ENCODE measurements at regions not wholly inside any gene's neighbourhood (a gene's known extent, or its start where the extent isn't known, plus 50 kb on each side); places are given as distances from the start of the nearest gene placed in this dataset.

DNA sequence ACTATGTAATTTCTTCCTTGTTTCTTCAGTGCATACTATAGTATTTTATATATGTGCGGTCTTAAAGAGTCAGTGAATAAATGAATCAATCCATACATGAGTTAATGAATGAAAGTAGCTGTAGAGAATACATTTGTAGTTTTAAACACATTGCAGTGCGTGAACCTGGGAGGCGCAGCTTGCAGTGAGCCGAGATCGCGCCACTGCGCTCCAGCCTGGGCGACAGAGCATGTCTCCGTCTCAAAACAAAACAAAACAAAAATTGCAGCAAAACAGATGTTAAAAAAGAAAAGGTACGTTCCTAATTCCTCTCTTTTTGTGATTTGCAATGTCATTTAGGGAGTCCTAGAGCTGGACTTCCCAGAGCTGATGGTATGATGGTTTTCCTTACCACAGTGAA, 1144.8 kb upstream of the FANCL start:
- Histone ChIP-seq H3K4me3 (replicated peaks; ENCODE audit: insufficient read depth, low read length) (no peak overlapping the region), H3K27ac (replicated peaks) (no peak overlapping the region), H3K27me3 (ENCODE audit: insufficient read depth, poor library complexity, severe bottlenecking) (no peaks in the 10 kb centered on the region)
- DNase-seq (ENCODE audit: low read depth in 1 of 2, low spot score in 1 of 2) = no peak
- no peak for TF ChIP-seq CTCF (IDR thresholded peaks at IDR 0.05; ENCODE audit: insufficient read depth, low read length)
- TF ChIP-seq, protein P1, sequence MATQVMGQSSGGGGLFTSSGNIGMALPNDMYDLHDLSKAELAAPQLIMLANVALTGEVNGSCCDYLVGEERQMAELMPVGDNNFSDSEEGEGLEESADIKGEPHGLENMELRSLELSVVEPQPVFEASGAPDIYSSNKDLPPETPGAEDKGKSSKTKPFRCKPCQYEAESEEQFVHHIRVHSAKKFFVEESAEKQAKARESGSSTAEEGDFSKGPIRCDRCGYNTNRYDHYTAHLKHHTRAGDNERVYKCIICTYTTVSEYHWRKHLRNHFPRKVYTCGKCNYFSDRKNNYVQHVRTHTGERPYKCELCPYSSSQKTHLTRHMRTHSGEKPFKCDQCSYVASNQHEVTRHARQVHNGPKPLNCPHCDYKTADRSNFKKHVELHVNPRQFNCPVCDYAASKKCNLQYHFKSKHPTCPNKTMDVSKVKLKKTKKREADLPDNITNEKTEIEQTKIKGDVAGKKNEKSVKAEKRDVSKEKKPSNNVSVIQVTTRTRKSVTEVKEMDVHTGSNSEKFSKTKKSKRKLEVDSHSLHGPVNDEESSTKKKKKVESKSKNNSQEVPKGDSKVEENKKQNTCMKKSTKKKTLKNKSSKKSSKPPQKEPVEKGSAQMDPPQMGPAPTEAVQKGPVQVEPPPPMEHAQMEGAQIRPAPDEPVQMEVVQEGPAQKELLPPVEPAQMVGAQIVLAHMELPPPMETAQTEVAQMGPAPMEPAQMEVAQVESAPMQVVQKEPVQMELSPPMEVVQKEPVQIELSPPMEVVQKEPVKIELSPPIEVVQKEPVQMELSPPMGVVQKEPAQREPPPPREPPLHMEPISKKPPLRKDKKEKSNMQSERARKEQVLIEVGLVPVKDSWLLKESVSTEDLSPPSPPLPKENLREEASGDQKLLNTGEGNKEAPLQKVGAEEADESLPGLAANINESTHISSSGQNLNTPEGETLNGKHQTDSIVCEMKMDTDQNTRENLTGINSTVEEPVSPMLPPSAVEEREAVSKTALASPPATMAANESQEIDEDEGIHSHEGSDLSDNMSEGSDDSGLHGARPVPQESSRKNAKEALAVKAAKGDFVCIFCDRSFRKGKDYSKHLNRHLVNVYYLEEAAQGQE (IDR thresholded peaks at IDR 0.05; ENCODE audit: insufficient replicate concordance, low read depth) = no peak
- TF ChIP-seq POLR2AphosphoS5 (IDR thresholded peaks at IDR 0.05; ENCODE audit: low read depth) = no peak
- no peak for TF ChIP-seq GABPA (IDR thresholded peaks at IDR 0.05; ENCODE audit: low read depth)
- no peak for TF ChIP-seq SPI1 (IDR thresholded peaks at IDR 0.05; ENCODE audit: borderline replicate concordance, low read depth)

- Histone ChIP-seq H3K27me3 (ENCODE audit: insufficient read depth, poor library complexity, severe bottlenecking) (no peaks in the 10 kb centered on the region), H3K27ac (replicated peaks) (no peak overlapping the region), H3K4me3 (replicated peaks; ENCODE audit: insufficient read depth, low read length) (no peak overlapping the region)
- DNase-seq (ENCODE audit: low read depth in 1 of 2, low spot score in 1 of 2) = no peak
- TF ChIP-seq, protein P1 (IDR thresholded peaks at IDR 0.05; ENCODE audit: insufficient replicate concordance, low read depth) = no peak
- no peak for TF ChIP-seq SPI1 (IDR thresholded peaks at IDR 0.05; ENCODE audit: borderline replicate concordance, low read depth)
- TF ChIP-seq CTCF (IDR thresholded peaks at IDR 0.05; ENCODE audit: insufficient read depth, low read length) = no peak
- no peak for TF ChIP-seq POLR2AphosphoS5 (IDR thresholded peaks at IDR 0.05; ENCODE audit: low read depth)
- TF ChIP-seq GABPA (IDR thresholded peaks at IDR 0.05; ENCODE audit: low read depth) = no peak
These were observed 1142.3 kb upstream of the FANCL start for GRCh38 chr2:59383473-59383872.

GRCh38 chr2:59378127-59378526, 1137.0 kb upstream of the FANCL start:
- no peak overlapping the region for H3K27ac ChIP-seq (replicated peaks)
- TF ChIP-seq SPI1 (IDR thresholded peaks at IDR 0.05; ENCODE audit: borderline replicate concordance, low read depth) = no peak
- TF ChIP-seq CTCF (IDR thresholded peaks at IDR 0.05; ENCODE audit: insufficient read depth, low read length) = no peak
- no peak for TF ChIP-seq GABPA (IDR thresholded peaks at IDR 0.05; ENCODE audit: low read depth)
- TF ChIP-seq POLR2AphosphoS5 (IDR thresholded peaks at IDR 0.05; ENCODE audit: low read depth) = no peak
- TF ChIP-seq, protein P1 (IDR thresholded peaks at IDR 0.05; ENCODE audit: insufficient replicate concordance, low read depth) = no peak
- DNase-seq (ENCODE audit: low read depth in 1 of 2, low spot score in 1 of 2) = no peak
- H3K4me3 ChIP-seq (replicated peaks; ENCODE audit: insufficient read depth, low read length) = no peak overlapping the region
- no peaks in the 10 kb centered on the region for H3K27me3 ChIP-seq (ENCODE audit: insufficient read depth, poor library complexity, severe bottlenecking)

Measured in HL-60 (cell line).